Stimulated activated CD8-positive, alpha-beta memory T cell treated with anti-CD3 and anti-CD28 coated beads, Interleukin-2, amount 100 ng/mL, for 1 hour (primary cell): ENCODE measurements at regions not wholly inside any gene's neighbourhood (a gene's known extent, or its start where the extent isn't known, plus 50 kb on each side); places are given as distances from the start of the nearest gene placed in this dataset.

ENCODE experiments used
- DNase-seq, 2 donors: peaks; one replicate each; pipeline ENCODE4 v3.0.0-alpha.2; 2020; ENCODE audit warnings: low read depth in 2 of 2

- DNase-seq, result no peak
Measured at GRCh38 chr6:145313041-145313855, 422.1 kb downstream of the EPM2A start.

GRCh38 chr6:145315982-145316600, 419.2 kb downstream of the EPM2A start:
- no peak for DNase-seq

GRCh38 chr6:145318952-145319351, 416.4 kb downstream of the EPM2A start:
- DNase-seq, result no peak

GRCh38 chr6:145319605-145320004, 415.7 kb downstream of the EPM2A start:
- no peak for DNase-seq

- no peak for DNase-seq
Measured at GRCh38 chr6:145323646-145324045, 411.7 kb downstream of the EPM2A start.

- DNase-seq, result no peak
Measured at GRCh38 chr6:145327586-145327985, 407.7 kb downstream of the EPM2A start.

GRCh38 chr6:145329257-145329656, 406.1 kb downstream of the EPM2A start:
- DNase-seq, result no peak

GRCh38 chr6:145331066-145331465, 404.3 kb downstream of the EPM2A start:
- DNase-seq, result no peak

- DNase-seq, result no peak
Measured at GRCh38 chr6:145332011-145332410, 403.3 kb downstream of the EPM2A start.

GRCh38 chr6:145336119-145336518, 399.2 kb downstream of the EPM2A start:
- no peak for DNase-seq

- no peak for DNase-seq
Measured at GRCh38 chr6:145339089-145339488, 396.2 kb downstream of the EPM2A start.

GRCh38 chr6:145340256-145340655, 395.1 kb downstream of the EPM2A start:
- no peak for DNase-seq

GRCh38 chr6:145345094-145345493, 390.2 kb downstream of the EPM2A start:
- no peak for DNase-seq

- no peak for DNase-seq
Measured at GRCh38 chr6:145347216-145347615, 388.1 kb downstream of the EPM2A start.

- DNase-seq, result no peak
Measured at GRCh38 chr6:145349950-145350510, 385.3 kb downstream of the EPM2A start.

- no peak for DNase-seq
Measured at GRCh38 chr6:145350928-145351327, 384.4 kb downstream of the EPM2A start.

GRCh38 chr6:145352382-145353080, 382.8 kb downstream of the EPM2A start:
- no peak for DNase-seq

- DNase-seq, result no peak
Measured at GRCh38 chr6:145360865-145361264, 374.5 kb downstream of the EPM2A start.

- no peak for DNase-seq
Measured at GRCh38 chr6:145367149-145367548, 368.2 kb downstream of the EPM2A start.

- no peak for DNase-seq
Measured at GRCh38 chr6:145368075-145368474, 367.2 kb downstream of the EPM2A start.

GRCh38 chr6:145370559-145370958, 364.8 kb downstream of the EPM2A start:
- DNase-seq, result no peak

- DNase-seq, result no peak
Measured at GRCh38 chr6:145372671-145373151, 362.6 kb downstream of the EPM2A start.
